HK-2 (cell line): ENCODE measurements at regions not wholly inside any gene's neighbourhood (a gene's known extent, or its start where the extent isn't known, plus 50 kb on each side); places are given as distances from the start of the nearest gene placed in this dataset.

Experiments
- DNase-seq: peaks from one replicate; pipeline ENCODE4 v3.0.0-alpha.2; 2018; ENCODE audit not compliant: unreplicated experiment

DNA sequence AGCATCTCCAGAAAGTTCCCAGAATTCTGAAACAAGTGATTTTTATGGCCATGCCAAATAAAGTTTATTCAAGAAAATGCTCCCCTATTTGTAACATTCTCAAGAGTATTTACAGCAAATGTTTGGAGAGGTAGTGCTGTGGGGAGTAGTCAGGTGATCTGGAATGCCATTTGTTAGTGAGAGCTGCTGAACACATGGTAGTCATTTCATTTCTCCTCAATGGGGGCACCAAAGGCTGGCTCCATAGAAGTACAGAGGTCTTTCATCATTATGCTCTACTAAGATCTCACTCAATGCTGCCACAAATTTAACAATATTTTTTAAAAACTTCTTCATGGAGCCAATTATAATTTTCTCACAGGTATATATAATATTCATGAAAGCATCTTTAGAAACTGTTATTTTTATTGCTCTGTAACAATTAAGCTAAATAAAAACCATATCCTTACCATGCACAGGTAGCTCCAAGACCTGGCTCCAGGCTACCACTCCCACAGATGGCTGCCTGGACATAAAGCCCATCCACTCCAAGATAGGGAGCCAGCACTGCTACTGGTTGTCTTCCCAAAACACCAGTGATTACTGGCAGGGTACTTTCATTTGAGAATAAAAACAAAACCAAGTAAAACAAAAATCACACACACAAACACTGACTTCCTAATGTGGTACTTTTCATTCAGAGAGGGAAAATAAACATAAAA, 200.8 kb downstream of the PLK2 start:
- peak; percentile 21 for DNase-seq

DNA sequence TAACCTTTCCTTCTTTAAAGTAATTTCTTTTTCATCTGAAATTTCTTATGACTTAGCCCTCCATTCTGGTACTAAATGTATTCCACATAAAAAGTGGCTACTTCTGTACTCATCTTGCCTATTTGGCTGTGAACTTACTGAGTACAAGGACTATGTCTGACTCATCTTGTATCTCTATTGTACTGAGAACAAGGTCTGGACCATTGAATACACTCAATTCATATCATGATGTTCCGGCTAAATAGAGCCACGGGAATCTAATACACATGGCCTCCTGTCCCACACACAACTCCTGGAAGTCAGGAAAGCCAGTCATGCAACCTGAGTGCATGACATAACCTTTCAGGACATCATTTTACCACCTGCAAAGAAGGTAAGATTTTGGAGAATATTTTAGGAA, 203.9 kb downstream of the PLK2 start:
- no peak for DNase-seq

DNA sequence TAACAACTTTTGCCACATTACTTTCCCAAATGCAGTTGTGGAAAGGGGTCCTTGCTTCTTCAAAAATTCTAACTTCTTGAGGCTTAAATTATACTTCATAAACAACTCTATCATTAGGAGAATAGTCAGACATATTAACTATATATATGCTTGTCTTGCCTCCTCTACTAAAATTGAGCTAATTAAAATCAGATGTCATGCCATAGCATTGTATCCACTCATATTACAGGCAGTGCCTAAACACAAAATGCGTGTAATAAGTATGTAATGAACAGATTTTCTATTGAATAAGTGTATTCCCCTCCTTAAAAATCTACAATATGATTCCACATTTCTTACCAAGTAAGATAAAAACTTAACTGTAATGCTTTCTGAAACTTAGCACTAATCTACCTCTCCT, 204.5 kb downstream of the PLK2 start:
- no peak for DNase-seq

DNA sequence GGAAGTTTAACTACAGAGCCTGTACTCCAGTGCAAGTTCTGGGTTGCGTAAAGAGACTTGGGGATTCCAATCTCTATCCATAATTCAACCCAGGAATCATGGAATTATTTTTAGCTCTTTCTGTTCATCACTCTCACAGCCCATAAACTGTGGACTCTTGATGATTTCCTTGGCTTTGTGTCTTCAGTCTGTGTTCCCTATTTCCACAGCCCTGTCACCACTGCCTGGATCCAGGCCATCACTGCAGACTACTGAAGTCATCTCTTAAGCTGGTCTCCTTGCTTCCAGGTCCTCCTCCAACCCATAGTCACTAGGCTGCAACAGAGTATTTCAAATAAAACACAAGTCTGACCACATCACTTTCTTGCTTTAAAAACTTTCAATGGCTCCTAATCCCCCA, 211.7 kb downstream of the PLK2 start:
- DNase-seq, result no peak

DNA sequence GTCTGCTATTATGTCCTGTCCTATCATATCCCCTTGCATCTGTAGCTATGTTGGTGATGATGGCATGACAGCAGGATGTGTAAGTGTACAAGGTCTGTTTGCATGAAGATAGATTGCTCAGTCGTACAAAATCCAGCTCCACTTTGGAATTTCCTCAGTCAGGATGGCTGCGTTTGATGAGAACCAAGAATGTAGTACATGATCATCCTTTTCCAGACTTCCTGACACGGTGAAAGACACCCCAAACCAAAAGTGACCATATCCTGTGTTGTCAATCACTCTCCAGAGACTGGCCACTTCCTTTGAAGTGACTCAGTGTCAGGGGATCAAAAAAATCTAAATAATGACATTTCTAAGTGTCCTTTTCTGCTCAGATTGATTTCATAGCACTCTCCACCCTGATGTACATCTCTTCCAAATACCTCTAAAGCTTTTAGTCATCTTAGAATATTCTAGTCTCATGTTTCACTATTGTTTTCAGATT, 213.4 kb downstream of the PLK2 start:
- DNase-seq, result peak; percentile 24

DNA sequence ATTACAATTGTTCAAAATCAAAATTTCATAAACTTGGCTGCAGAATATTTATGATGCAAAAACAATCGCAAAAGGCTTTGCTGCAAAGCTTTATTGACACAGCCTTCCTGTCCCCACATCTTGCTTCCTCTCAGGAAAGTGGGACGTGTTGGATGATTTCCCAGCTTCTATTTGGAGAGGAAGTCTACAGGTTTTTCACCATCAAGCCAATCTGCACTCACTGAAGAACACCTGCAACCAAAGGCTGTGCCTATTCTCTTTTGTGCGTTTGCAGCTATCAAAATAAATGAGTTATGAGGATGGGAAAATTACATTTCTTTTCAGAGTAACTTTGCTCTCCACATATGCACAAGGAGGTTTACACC, 214.4 kb downstream of the PLK2 start:
- DNase-seq, result no peak

DNA sequence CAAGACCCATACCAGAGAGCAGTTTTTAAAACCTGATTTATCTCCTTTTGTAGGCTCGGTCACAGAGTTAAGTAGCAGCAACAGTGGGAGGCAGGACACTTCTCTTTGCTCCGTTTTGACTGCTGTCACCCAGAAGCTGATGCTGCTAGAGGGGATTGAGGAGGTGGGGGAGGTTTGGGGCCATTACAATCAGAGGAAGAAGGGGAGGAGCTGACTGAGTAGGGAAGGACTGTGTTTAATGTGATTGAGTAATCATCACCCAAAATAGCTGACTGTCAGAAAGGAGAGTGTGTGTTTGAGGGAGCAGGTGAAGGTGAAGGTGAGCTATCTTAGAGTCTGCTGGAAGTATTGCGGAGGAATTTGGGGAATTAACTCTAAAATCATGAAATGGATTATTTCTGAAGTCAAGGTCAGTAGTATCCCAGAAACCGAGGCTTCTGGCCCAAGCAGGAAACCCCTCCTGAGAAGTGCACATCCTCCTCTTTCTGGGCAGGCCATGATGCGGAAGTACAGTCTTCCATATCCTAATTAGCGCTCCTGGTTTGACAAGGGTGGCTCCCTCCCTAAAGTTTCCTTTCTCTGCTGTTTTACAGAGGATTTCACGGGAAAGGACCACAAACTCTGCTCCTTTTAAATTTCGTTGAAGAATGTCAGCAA, 214.9 kb downstream of the PLK2 start:
- DNase-seq, result no peak

DNA sequence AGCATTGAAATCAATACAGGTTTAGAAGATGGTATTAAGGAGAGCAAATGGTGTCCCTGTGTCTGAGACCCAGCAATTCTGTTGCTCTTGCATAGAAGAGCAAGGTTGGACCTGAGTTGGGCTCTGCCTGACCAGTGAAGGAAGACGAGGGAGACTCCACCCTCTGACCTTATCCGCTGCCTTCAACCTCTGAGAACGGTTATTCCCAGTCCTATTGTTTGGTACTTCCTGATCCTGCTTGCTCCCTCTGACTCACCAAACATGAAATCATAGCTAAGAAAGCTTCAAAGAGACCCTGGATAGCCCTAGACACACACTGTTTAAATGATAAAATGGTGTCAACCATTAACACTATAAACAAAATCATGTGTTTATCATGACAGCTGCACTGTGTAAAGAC, 218.5 kb downstream of the PLK2 start:
- no peak for DNase-seq

DNA sequence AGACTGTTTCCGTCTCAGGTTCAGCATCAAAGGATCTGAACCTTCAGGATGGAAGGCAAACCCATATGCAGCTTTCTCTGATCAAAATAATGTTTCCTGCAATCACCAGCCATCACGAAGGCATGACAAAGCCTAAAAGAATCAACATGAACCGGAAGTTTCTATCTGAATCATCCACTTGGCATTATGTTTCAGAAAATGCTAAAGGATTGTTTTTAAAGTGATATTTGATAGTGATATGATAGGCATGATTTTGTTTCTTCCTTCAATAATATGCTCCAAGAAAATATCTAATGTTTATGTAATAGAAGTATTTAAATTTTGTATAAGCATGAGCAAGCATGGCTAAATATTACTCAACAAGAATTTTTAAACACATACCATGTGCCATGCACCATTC, 219.6 kb downstream of the PLK2 start:
- DNase-seq, result no peak

DNA sequence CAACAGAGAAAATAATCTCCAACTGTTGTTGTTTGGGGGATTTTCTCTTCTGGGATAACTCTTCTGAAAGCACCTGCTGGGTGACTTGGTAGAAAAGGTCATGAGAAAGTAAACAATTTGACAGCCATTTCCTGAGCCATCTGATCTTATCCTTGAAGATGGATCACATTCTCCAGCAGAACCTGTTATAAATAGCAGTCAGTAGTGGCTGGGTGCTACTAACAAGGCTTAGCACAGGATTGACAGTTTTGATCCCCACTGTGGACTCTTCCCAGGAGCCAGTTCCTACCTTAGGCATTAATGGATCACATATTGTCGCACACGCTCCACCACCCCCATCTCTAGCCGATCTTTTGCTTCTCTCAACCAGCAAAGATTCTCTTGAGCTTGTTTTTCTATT, 220.2 kb downstream of the PLK2 start:
- no peak for DNase-seq

DNA sequence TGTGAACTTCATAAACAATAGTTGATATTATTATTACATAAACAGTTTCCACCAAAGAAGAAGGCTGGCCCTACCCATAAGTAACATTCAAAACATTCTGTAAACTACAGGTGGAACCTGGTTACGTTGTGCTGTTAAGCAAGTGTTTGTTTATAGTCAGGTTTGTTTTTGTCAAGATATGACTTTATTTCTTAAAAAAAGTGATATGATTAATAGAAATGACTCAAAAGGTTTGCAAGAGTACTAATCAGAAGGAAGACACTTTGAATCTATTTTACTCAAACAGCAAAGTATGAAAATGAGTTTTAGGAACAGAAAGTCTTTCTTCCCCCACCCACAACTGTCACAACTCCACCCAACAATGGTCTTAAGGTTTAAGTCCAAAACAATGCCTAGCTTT, 220.8 kb downstream of the PLK2 start:
- DNase-seq, result no peak

DNA sequence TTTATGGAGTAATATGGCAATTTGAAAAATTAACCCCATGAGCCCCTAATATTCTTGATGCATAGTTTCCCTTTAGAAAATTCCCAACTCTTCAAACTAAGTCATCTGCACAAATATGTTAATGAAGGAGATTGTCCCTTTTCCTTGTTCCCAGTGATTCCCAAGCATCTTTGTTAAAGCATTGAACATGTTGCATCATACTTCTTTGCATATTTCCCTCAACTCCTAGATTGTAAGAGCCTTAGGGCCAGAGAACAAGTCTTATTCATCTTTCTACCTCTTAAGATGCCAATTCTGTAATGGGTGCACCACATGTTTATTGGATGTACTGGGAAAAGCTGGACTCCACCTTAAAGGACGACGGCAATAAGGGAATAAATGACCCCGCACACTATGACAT, 223.4 kb downstream of the PLK2 start:
- no peak for DNase-seq

DNA sequence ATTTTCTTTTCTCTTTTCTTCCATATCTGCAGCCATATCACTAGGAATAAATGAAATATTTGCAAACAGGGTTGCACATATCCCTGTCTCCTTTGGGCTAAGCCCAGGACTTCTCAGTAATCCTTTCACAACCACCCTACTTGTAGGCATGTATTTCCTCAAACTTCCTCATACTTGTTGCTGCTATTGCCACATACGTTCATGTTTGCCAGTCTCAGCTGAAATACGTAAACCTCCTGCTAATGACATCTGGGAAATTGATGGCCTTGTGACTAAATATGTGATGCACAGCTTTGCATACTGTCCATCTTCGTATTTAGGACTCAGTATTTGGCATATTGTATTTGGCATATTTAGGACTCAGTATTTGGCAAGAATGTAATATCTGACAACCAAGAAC, 224.6 kb downstream of the PLK2 start:
- no peak for DNase-seq

DNA sequence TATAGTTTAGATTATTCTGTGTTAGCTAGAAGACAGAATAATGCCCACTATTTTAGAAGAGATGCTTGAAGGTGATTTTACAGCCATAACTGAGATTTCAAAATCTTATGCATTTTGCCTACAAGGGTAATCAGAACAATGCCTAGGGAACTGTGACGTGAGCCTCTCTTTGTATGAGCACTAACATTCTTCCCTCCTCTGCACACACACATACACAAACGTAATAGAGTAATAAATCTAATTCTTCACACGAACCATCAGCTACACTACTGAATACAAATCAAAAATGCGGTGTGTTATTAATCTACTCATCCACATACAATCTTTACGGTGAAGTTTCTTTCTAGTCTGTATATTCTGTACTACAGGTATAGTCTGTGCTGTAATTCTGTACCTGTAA, 227.8 kb downstream of the PLK2 start:
- DNase-seq, result no peak

DNA sequence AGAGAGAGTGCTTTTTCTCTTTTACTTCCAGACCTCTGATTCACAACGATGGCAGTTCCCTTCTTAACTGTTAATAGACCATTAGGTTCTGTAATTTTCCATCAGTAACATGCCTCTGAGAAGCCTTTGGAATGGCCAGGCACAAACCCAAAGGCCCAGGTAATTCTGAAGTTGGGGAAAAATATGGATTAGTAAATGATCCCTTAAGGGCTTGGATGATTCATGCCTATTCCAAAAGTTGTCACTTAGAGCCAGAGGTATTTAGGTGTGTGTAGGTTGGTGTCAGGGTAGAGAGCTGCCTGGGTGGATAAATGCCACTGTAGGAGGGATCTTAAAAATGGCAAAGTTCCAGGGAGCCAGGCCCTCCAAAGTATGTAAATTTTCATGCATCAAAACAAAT, 228.8 kb downstream of the PLK2 start:
- DNase-seq, result no peak

DNA sequence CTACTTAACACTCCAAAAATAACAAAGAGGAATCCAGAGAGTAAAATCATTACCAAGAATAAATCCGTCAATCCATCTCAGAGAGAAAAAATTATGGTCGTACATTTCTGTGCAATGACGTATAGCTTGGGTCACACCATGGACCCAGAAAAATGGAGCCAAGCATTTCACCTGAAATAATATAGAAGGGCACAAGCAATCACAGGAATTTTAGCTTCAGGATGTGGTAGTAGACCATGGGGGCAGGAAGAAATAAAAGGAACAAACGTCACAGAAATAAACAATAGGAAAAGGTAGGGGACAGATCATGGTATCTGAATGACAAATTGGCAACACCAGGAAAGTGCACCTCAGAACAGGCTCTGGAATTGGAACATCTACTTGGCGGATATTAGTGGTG, 231.0 kb downstream of the PLK2 start:
- DNase-seq, result no peak

DNA sequence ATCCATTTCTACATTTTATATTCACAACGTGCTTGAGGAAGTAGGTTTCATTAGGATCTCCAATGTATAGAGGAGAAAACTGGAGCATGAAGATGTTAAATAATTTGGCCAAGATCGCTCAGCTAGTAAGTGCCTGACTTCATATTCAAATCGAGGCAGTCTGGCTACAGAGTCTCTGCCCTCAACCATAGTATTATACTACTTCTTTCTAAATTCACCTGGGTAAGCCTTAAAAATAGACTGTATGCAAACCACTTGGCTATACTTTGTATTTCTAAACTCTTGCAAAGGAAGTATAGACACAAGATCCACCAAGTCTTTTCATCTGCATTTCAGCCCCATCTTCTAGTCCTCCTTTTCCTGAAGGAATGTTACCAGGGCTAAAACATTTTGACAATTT, 232.0 kb downstream of the PLK2 start:
- DNase-seq, result no peak

DNA sequence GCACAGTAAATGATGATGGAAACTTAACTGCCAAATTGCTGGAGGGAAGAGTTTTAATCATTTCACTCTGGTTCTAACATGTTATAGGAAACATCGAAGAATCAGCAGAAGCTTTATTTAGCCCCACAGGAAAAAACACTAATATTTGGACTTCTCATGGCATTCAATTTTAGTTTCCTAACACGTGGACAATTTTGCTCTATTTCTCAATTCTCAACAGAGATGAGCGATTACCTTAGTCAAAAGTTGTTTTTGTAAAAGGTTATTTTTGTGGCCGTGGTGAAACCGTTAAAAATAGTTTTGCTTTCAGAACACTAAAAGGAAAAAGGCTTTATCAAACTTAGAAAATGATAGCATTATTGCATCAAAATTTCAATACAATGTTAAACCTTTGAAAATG, 235.2 kb downstream of the PLK2 start:
- DNase-seq, result no peak

DNA sequence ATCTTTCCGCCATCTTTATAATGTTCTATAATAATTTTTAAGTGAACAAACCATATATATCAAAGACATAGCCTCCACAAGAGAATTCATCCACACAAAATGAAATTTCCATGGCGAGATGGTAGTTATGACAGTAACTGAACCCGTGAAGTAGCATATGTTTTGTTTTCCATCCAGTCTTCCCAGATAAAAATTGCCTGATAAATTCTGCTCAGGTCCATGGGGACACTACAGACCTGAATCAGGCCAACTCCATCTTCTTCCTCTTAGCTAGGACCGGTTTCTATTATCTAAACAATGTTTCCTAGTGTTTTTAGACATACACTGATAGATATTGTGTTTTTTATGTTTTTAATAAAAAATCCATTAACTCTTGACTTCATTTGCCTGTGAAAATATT, 235.7 kb downstream of the PLK2 start:
- DNase-seq, result no peak

DNA sequence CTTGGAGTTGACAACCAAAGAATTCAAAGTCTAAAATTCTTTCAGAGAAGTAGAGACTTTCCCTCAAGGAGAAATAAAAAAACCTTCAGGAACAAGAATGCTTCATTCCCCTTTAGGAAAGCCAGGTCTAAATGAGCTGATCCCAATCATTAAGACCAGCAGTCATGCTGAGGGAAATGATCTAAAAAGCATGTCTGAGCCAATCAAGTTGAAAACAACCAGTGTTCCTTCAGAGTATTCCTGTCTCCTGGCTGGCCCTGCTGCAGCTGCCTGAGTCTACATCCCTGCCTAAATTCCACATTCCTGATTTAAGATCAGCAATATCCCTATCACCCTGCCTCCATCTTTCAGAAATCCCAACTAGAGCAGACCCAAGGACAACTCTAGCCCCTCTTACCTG, 244.5 kb downstream of the PLK2 start:
- DNase-seq, result no peak

DNA sequence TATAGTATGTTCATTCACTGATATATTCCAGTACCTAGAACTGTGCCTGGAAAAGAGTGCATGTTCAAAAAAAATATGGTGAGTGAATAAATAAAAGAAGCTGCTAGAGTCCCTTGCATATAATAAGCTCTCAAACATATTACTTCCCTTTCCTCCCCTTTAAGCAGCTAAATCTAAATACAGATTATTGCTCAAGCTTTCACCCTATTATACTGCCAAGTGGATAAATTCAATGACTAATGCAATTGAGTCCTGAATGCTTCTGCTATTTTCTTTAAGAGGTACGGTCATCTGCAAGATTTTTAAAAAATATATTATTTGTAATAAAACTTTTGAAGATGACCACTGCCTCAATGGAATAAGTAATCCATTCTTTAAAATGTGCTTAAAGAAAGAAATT, 248.4 kb downstream of the PLK2 start:
- DNase-seq, result no peak

DNA sequence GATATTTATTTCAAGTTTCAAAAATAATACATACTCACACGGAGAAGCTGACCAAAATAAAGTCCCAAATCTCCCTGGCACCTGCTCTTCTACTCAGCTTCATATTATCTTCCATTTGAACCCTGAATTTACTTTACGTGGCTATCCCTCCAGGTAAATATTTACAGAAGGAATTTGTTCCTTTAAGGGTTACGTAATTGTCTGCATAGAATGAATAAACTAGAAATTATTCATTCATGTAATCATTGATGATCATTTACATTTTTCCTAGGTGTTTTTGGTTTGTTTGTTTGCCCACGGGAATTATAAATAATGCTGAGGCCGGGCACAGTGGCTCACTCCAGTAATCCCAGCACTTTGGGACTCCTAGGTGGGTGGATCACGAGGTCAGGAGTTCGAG, 251.2 kb downstream of the PLK2 start:
- no peak for DNase-seq

DNA sequence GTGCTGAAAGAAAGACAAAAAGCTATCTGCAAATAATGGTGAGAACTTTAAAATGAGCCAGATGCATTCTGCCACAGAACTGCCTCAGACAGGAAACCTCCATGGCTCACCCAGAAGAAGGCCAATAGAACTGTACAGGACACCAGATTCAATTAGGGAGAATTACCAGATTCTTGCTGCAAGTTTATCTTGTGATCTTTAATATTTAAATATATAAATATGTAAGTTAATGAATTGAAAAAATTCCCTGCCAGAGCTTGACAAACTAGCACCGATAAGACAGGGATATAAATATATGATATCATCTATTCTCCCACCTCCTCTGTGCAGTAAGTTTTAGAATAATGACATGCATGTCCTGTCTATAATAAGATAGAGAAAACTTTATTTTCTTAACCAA, 252.8 kb downstream of the PLK2 start:
- no peak for DNase-seq

DNA sequence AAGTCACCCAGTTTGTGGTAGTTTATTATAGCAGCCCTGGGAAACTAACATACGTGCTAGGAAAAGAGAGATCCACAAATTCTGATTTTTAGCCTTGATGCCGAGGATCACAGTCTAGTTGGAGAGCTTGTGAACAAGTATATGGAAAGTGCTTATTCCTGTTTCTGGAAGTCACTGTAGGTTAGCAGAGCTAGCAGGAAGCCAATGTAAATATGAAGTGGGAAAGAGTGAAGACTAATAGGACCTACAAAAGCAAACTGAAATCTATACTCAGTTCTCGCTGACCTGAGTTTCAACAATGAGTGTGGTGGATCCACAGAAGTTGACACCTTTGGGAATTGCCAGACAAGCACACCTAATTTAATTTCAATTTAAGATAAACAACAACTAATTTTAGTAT, 254.9 kb downstream of the PLK2 start:
- no peak for DNase-seq
